HG03066 (cell line): ENCODE measurements at regions not wholly inside any gene's neighbourhood (a gene's known extent, or its start where the extent isn't known, plus 50 kb on each side); places are given as distances from the start of the nearest gene placed in this dataset.
"Not testable (repeated sequence)": the region's sequence is repeated elsewhere in the genome, so short reads cannot be mapped to it uniquely, and the experiment has no call there.

Source experiments
- ATAC-seq: cut with Tn5 transposase; IDR thresholded peaks from one replicate; pipeline ENCODE4 v1.9.1; 2021; ENCODE audit warnings: low read depth; ENCODE audit not compliant: unreplicated experiment

GRCh38 chr14:27672811-27673737 is 1075.2 kb upstream of the NOVA1 start:
- ATAC-seq, result not testable (repeated sequence)

- ATAC-seq, result no peak
Observed at GRCh38 chr14:27686137-27686536, 1080.5 kb upstream of the FOXG1 start.

GRCh38 chr14:27688841-27689444 is 1077.6 kb upstream of the FOXG1 start:
- no peak for ATAC-seq

GRCh38 chr14:27712364-27712763 is 1054.2 kb upstream of the FOXG1 start:
- no peak for ATAC-seq

GRCh38 chr14:27715561-27715960 is 1051.0 kb upstream of the FOXG1 start:
- ATAC-seq, result no peak

- no peak for ATAC-seq
Observed at GRCh38 chr14:27721760-27722159, 1044.8 kb upstream of the FOXG1 start.

GRCh38 chr14:27725482-27725881 is 1041.1 kb upstream of the FOXG1 start:
- no peak for ATAC-seq

- no peak for ATAC-seq
Observed at GRCh38 chr14:27727251-27727770, 1039.3 kb upstream of the FOXG1 start.

- no peak for ATAC-seq
Observed at GRCh38 chr14:27730204-27730603, 1036.4 kb upstream of the FOXG1 start.

- no peak for ATAC-seq
Observed at GRCh38 chr14:27739657-27740156, 1026.9 kb upstream of the FOXG1 start.

- ATAC-seq, result no peak
Observed at GRCh38 chr14:27750114-27750513, 1016.5 kb upstream of the FOXG1 start.

GRCh38 chr14:27757642-27758041 is 1008.9 kb upstream of the FOXG1 start:
- ATAC-seq, result not testable (repeated sequence)

- ATAC-seq, result not testable (repeated sequence)
Observed at GRCh38 chr14:27760367-27760766, 1006.2 kb upstream of the FOXG1 start.

- ATAC-seq, result not testable (repeated sequence)
Observed at GRCh38 chr14:27799066-27800028, 967.2 kb upstream of the FOXG1 start.

GRCh38 chr14:27817746-27818430 is 948.7 kb upstream of the FOXG1 start:
- ATAC-seq, result not testable (repeated sequence)

GRCh38 chr14:27826149-27826548 is 940.4 kb upstream of the FOXG1 start:
- not testable (repeated sequence) for ATAC-seq

GRCh38 chr14:27831978-27832377 is 934.6 kb upstream of the FOXG1 start:
- not testable (repeated sequence) for ATAC-seq

GRCh38 chr14:27833001-27833400 is 933.6 kb upstream of the FOXG1 start:
- not testable (repeated sequence) for ATAC-seq

GRCh38 chr14:27836386-27836785 is 930.2 kb upstream of the FOXG1 start:
- no peak for ATAC-seq
